H1 (cell line): ENCODE measurements at regions not wholly inside any gene's neighbourhood (a gene's known extent, or its start where the extent isn't known, plus 50 kb on each side); places are given as distances from the start of the nearest gene placed in this dataset.

Experiments used
- CTCF ChIA-PET: fragments of 300-600 bp; sonication (Branson Sonifier 250); formaldehyde crosslinking; loops from one replicate; lab custom pipeline; 2021; ENCODE audit not compliant: partially characterized antibody; lab: Charles Lee
- POLR2A ChIA-PET: fragments of 300-600 bp; sonication (Branson Sonifier 250); formaldehyde crosslinking; loops from one replicate; lab custom pipeline; 2021; ENCODE audit warnings: inconsistent platforms; ENCODE audit not compliant: partially characterized antibody; lab: Charles Lee
- DNase-seq, 2 experiments: peaks; one replicate each; pipeline versions ENCODE4 v3.0.0 to v3.0.0-alpha.2; 2010 to 2022; ENCODE audit warnings: low spot score in 2 of 2, low read depth in 1 of 2, mixed read lengths in 1 of 2
- FAIRE-seq: peaks from 2 replicates; lab custom pipeline; 2011; peaks lifted over from hg19 to GRCh38; lab: Jason Lieb, UNC
- H2AFZ ChIP-seq: 2 replicates; pipeline ENCODE4 v1.8.1; 2012; ENCODE audit warnings: low read length, inconsistent platforms
- H2AK5ac ChIP-seq: 2 replicates; pipeline ENCODE4 v1.6.1; 2013; ENCODE audit warnings: low read depth, low read length
- H2BK120ac ChIP-seq: replicated peaks from 2 replicates; pipeline ENCODE3; 2013; ENCODE audit warnings: low read depth, low read length, inconsistent platforms
- H2BK12ac ChIP-seq: 2 replicates; pipeline ENCODE4 v1.6.1; 2013; ENCODE audit warnings: low read depth, low read length
- H2BK15ac ChIP-seq: 2 replicates; pipeline ENCODE4 v1.6.1; 2013; ENCODE audit warnings: low read length
- H2BK20ac ChIP-seq: 2 replicates; pipeline ENCODE4 v1.6.1; 2013; ENCODE audit warnings: low read length
- H2BK5ac ChIP-seq: 2 replicates; pipeline ENCODE4 v1.6.1; 2013; ENCODE audit warnings: low read depth, low read length
- H3K14ac ChIP-seq: 2 replicates; pipeline ENCODE4 v1.6.1; 2013; ENCODE audit warnings: inconsistent platforms; ENCODE audit not compliant: insufficient read length
- H3K18ac ChIP-seq: 2 replicates; pipeline ENCODE4 v1.6.1; 2013; ENCODE audit warnings: low read length; ENCODE audit errors: extremely low read depth
- H3K23ac ChIP-seq: 2 replicates; pipeline ENCODE4 v1.6.1; 2013; ENCODE audit warnings: inconsistent platforms; ENCODE audit not compliant: insufficient read length
- H3K23me2 ChIP-seq: 2 replicates; pipeline ENCODE4 v1.6.1; 2013; ENCODE audit warnings: low read depth, low read length
- H3K27ac ChIP-seq: 2 replicates; pipeline ENCODE4 v1.6.1; 2011; ENCODE audit warnings: low read depth, low read length, inconsistent platforms
- H3K27me3 ChIP-seq, 4 experiments: replicated peaks in 1 of 4; 1 replicate in 1 of 4; 2 replicates in 3 of 4; pipeline versions ENCODE4 v1.6.1 to v1.8.1; 2011 to 2013; ENCODE audit warnings: low read length in 3 of 4, mild to moderate bottlenecking in 3 of 4, inconsistent platforms in 2 of 4, mixed read lengths in 2 of 4, moderate library complexity in 1 of 4; ENCODE audit not compliant: control insufficient read depth in 3 of 4, insufficient read depth in 3 of 4; ENCODE audit errors: extremely low read depth in 1 of 4
- H3K36me3 ChIP-seq, 4 experiments: 2 replicates each; pipeline versions ENCODE4 v1.6.1 to v1.8.1; 2011 to 2013; ENCODE audit warnings: mild to moderate bottlenecking in 4 of 4, low read length in 3 of 4, moderate library complexity in 2 of 4, control low read depth in 1 of 4, inconsistent platforms in 1 of 4; ENCODE audit not compliant: insufficient read depth in 4 of 4, control insufficient read depth in 2 of 4
- H3K4ac ChIP-seq: replicated peaks from 2 replicates; pipeline ENCODE3; 2013; ENCODE audit warnings: low read length, low read depth, mixed read lengths, inconsistent platforms; ENCODE audit not compliant: insufficient read length
- H3K4me1 ChIP-seq, 4 experiments: replicated peaks in 1 of 4; 1 replicate in 1 of 4; 2 replicates in 3 of 4; pipeline versions ENCODE4 v1.6.1 to v1.8.1; 2011 to 2013; ENCODE audit warnings: low read length in 3 of 4, inconsistent platforms in 2 of 4, mixed read lengths in 1 of 4; ENCODE audit not compliant: insufficient read depth in 4 of 4, control insufficient read depth in 3 of 4
- H3K4me2 ChIP-seq, 2 experiments: 2 replicates each; pipeline versions ENCODE4 v1.6.1 to v1.8.1; 2011 to 2013; ENCODE audit warnings: low read depth in 2 of 2, low read length in 2 of 2, control low read depth in 1 of 2, inconsistent platforms in 1 of 2, mild to moderate bottlenecking in 1 of 2; ENCODE audit not compliant: insufficient read depth in 1 of 2
- H3K4me3 ChIP-seq, 4 experiments: fragments of 200-600, 300-600 bp in 1 of 4; sonication (generic), shearing (Covaris generic), sonication (Bioruptor Twin) in 1 of 4; 2 replicates each; pipeline versions ENCODE4 v1.5.1 to v1.8.1; 2011 to 2016; ENCODE audit warnings: low read length in 4 of 4, low read depth in 3 of 4, control low read depth in 2 of 4, inconsistent platforms in 2 of 4, mild to moderate bottlenecking in 2 of 4, mixed read lengths in 1 of 4, moderate library complexity in 1 of 4; ENCODE audit not compliant: insufficient read depth in 2 of 4; ENCODE audit errors: extremely low read depth in 1 of 4
- H3K56ac ChIP-seq: replicated peaks from 2 replicates; pipeline ENCODE3; 2013; ENCODE audit warnings: low read depth, mild to moderate bottlenecking, mixed read lengths, low read length, inconsistent platforms; ENCODE audit not compliant: insufficient read length
- H3K79me1 ChIP-seq: 2 replicates; pipeline ENCODE4 v1.6.1; 2013; ENCODE audit warnings: low read depth, low read length, control low read depth
- H3K79me2 ChIP-seq, 2 experiments: 2 replicates each; pipeline versions ENCODE4 v1.6.1 to v1.8.1; 2012 to 2013; ENCODE audit warnings: low read length in 2 of 2, mild to moderate bottlenecking in 2 of 2, inconsistent platforms in 1 of 2; ENCODE audit not compliant: insufficient read depth in 2 of 2, control insufficient read depth in 1 of 2
- H3K9ac ChIP-seq, 4 experiments: replicated peaks in 1 of 4; 1 replicate in 1 of 4; 2 replicates in 3 of 4; pipeline versions ENCODE4 v1.6.1 to v1.8.1; 2011 to 2013; ENCODE audit warnings: low read depth in 3 of 4, low read length in 3 of 4, control low read depth in 2 of 4, mild to moderate bottlenecking in 2 of 4, moderate library complexity in 2 of 4, inconsistent platforms in 1 of 4; ENCODE audit errors: extremely low read depth in 1 of 4
- H3K9me3 ChIP-seq, 2 experiments: 2 replicates each; pipeline versions ENCODE4 v1.6.1 to v1.8.1; 2012 to 2013; ENCODE audit warnings: mild to moderate bottlenecking in 2 of 2, moderate library complexity in 2 of 2, control low read depth in 1 of 2, inconsistent platforms in 1 of 2, low read depth in 1 of 2, low read length in 1 of 2, mixed read lengths in 1 of 2; ENCODE audit not compliant: insufficient read depth in 2 of 2
- H4K20me1 ChIP-seq, 2 experiments: replicated peaks in 1 of 2; 2 replicates each; pipeline versions ENCODE3 to v1.8.1; 2011 to 2013; ENCODE audit warnings: inconsistent platforms in 2 of 2, low read length in 2 of 2, mild to moderate bottlenecking in 1 of 2; ENCODE audit not compliant: insufficient read depth in 2 of 2, control insufficient read depth in 1 of 2
- H4K5ac ChIP-seq: 2 replicates; pipeline ENCODE4 v1.6.1; 2013; ENCODE audit warnings: low read length, low read depth, mixed read lengths, inconsistent platforms; ENCODE audit not compliant: insufficient read length
- H4K8ac ChIP-seq: 2 replicates; pipeline ENCODE4 v1.8.0; 2013; ENCODE audit warnings: mild to moderate bottlenecking, moderate library complexity, low read length, inconsistent platforms; ENCODE audit not compliant: insufficient read depth; ENCODE audit errors: extremely low read depth
- H4K91ac ChIP-seq: replicated peaks from 2 replicates; pipeline ENCODE3; 2013; ENCODE audit warnings: low read length, mixed read lengths, inconsistent platforms; ENCODE audit not compliant: insufficient read length
- CBX5 ChIP-seq: fragments of 300-800, 300-1000 bp; sonication (generic); IDR thresholded peaks from 2 replicates; pipeline ENCODE4 v1.7.1; 2016; ENCODE audit warnings: antibody characterized with exemption, low read length, low read depth
- CBX8 ChIP-seq: fragments of 300-800, 300-1000 bp; sonication (generic); IDR thresholded peaks from 2 replicates; pipeline ENCODE4 v1.7.1; 2016; ENCODE audit warnings: low read depth, low read length, borderline replicate concordance
- CHD2 ChIP-seq: IDR thresholded peaks from 2 replicates; pipeline ENCODE4 v1.6.1; 2012; ENCODE audit warnings: low read length, improper control_type of control experiment
- JUND ChIP-seq: IDR thresholded peaks from 2 replicates; pipeline ENCODE4 v1.6.1; 2011; ENCODE audit warnings: mild to moderate bottlenecking, improper control_type of control experiment, low read length
- TEAD4 ChIP-seq: IDR thresholded peaks from 2 replicates; pipeline ENCODE4 v1.6.1; 2012; ENCODE audit warnings: low read depth, low read length, inconsistent platforms, mixed read lengths
- ZNF274 ChIP-seq: IDR thresholded peaks from 2 replicates; pipeline ENCODE4 v1.7.0; 2012; ENCODE audit warnings: low read length, borderline replicate concordance; ENCODE audit errors: extremely low read depth
- WGBS, 2 experiments: shearing (Covaris generic) in 1 of 2; methylation state at CpG; one replicate each; pipeline versions ENCODE4 v1.1.6 to v1.1.7; 2013 to 2015; ENCODE audit warnings: low lambda C conversion rate in 2 of 2, mixed read lengths in 2 of 2, inconsistent platforms in 1 of 2, low coverage in 1 of 2, missing lambda C conversion rate in 1 of 2; ENCODE audit not compliant: insufficient replicate concordance in 2 of 2, insufficient coverage in 1 of 2, insufficient read length in 1 of 2; ENCODE audit errors: extremely low coverage in 1 of 2, missing lambda C conversion rate in 1 of 2; 5-methylcytosine and 5-hydroxymethylcytosine counted together

DNA sequence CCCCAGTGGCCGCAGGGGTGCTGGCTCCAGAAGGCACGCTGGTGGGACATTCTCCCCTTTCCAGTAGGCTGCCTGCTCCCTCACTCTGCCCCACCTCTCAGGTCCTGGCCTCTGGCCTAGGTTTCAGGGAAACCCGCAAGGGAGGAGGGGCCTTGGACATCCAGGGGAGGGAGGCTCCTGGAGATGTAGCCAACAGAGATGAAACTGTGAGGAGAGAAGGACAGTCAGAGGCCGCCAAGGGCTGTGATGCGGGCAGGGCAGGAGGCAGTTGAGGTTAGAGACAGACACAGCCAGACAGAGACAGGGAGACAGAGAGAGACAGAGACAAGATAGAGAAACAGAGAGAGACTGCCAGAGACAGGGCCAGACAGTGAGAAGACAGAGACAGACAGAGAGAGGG is 127.7 kb downstream of the UQCRFS1 start:
- H2BK120ac ChIP-seq, result no peak overlapping the region
- POLR2A ChIA-PET, result no interaction called here

More for the DNA sequence above, 127.7 kb downstream of the UQCRFS1 start:
- Histone ChIP-seq H3K79me1 (no peaks in the 10 kb centered on the region), H3K9me3 (no peaks in the 10 kb centered on the region), H2BK15ac (no peak overlapping the region), H3K56ac (no peak overlapping the region), H3K23me2 (no peaks in the 10 kb centered on the region), H3K18ac (no peak overlapping the region), H2BK5ac (no peak overlapping the region), H3K36me3 (no peaks in the 10 kb centered on the region), H3K4me2 (no peak overlapping the region), H3K27ac (no peak overlapping the region), H3K4me3 (no peak overlapping the region), H3K14ac (no peak overlapping the region), H3K79me2 (no peaks in the 10 kb centered on the region), H3K27me3 (no peaks in the 10 kb centered on the region), H2BK20ac (no peak overlapping the region), H3K4me1 (peaks cover 0 to 5% (median 0%) of the 10 kb centered on the region in 4 experiments; a peak in 3 of 7 replicates), H4K91ac (no peak overlapping the region), H4K8ac (no peak overlapping the region), H3K9ac (no peak overlapping the region), H3K4ac (peak overlapping the region; percentile 21), H4K20me1 (no peaks in the 10 kb centered on the region), H2BK12ac (peak overlapping the region; percentile 33; the same call in 1 of the 2 replicates), H2AK5ac (no peak overlapping the region), H4K5ac (no peak overlapping the region), H2AFZ (no peak overlapping the region), H3K23ac (no peak overlapping the region)
- TF ChIP-seq CBX5 (no peak), ZNF274 (no peak), CBX8 (no peak), TEAD4 (no peak), CHD2 (no peak), JUND (no peak)
- no peak for DNase-seq
- no peak for FAIRE-seq
- WGBS, 2 experiments, result 93% methylated on average over 4 of the region's 5 CpGs; no CpG with 5 or more reads in 1 of the 2 experiments
- CTCF ChIA-PET, result interaction anchor here (0.6 to 2.5 kb wide), 16 partner anchors 8 to 476 kb away, joined by 3 to 17 read pairs (median 4); no protein-coding TSS in a partner anchor
